ENCODE measurements at regions not wholly inside any gene's neighbourhood (a gene's known extent, or its start where the extent isn't known, plus 50 kb on each side); places are given as distances from the start of the nearest gene placed in this dataset.
"Not testable (repeated sequence)": the region's sequence is repeated elsewhere in the genome, so short reads cannot be mapped to it uniquely, and the experiment has no call there.

DNA sequence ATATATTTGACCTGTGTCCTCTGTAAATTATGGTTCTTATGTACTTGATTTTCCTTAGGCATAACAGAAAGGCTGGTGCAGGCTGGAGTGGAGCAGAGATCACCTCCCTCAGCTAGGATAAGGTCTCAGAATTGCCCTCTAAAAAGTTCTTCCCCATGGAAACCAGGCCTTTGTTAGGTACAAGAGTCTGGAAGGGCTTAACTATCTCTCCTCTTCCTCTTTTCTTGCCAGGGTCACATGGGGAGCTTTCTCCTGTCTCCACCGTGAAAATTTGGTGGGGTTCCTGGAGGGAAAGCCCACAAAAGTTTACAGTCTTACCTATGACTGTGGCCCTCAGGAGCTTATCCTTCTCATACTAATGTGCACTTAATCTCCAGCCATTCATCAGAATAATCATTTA, 633.2 kb downstream of the MCTP2 start:
- DNase-seq (ENCODE audit: low read depth) = no peak
- no peak overlapping the region for H3K4me3 ChIP-seq (ENCODE audit: low read depth, low read length)

- H3K4me3 ChIP-seq (ENCODE audit: low read depth, low read length); DNase-seq (ENCODE audit: low read depth): not testable (repeated sequence)
These were observed 636.9 kb downstream of the MCTP2 start for GRCh38 chr15:94868265-94868664.

- no peak for DNase-seq (ENCODE audit: low read depth)
These were observed 644.2 kb downstream of the MCTP2 start for GRCh38 chr15:94875550-94875949.

DNA sequence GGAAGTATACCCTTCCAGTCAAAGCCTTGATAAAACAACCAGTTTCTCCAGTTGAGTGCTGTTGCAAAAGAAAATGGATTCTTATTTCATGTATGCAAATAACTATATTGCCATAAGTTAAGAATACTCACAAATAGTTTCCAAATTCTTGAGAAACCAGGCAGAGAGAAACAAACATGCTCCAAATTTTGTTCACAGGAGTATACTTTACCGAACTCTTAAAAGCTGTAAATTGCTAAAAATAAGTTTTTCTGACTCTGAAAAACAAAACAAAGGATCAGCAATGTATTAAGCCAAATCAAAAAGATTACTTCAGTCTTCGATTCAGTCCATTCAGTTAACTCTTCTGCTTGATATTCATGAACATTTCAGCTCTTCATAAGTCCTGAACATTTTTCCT, 646.5 kb downstream of the MCTP2 start:
- no peak overlapping the region for H3K4me3 ChIP-seq (ENCODE audit: low read depth, low read length)
- DNase-seq (ENCODE audit: low read depth) = no peak

More at GRCh38 chr15:94875550-94875949, 644.2 kb downstream of the MCTP2 start:
- H3K4me3 ChIP-seq (ENCODE audit: low read depth, low read length) = no peak overlapping the region

GRCh38 chr15:94882071-94882712, 650.8 kb downstream of the MCTP2 start:
- no peak overlapping the region for H3K4me3 ChIP-seq (ENCODE audit: low read depth, low read length)
- DNase-seq (ENCODE audit: low read depth) = no peak

GRCh38 chr15:94887391-94887790, 656.0 kb downstream of the MCTP2 start:
- DNase-seq (ENCODE audit: low read depth) = no peak
- no peak overlapping the region for H3K4me3 ChIP-seq (ENCODE audit: low read depth, low read length)

GRCh38 chr15:94889153-94889552, 657.8 kb downstream of the MCTP2 start:
- no peak overlapping the region for H3K4me3 ChIP-seq (ENCODE audit: low read depth, low read length)
- no peak for DNase-seq (ENCODE audit: low read depth)

GRCh38 chr15:94893091-94893490, 661.7 kb downstream of the MCTP2 start:
- no peak for DNase-seq (ENCODE audit: low read depth)
- H3K4me3 ChIP-seq (ENCODE audit: low read depth, low read length) = no peak overlapping the region

DNA sequence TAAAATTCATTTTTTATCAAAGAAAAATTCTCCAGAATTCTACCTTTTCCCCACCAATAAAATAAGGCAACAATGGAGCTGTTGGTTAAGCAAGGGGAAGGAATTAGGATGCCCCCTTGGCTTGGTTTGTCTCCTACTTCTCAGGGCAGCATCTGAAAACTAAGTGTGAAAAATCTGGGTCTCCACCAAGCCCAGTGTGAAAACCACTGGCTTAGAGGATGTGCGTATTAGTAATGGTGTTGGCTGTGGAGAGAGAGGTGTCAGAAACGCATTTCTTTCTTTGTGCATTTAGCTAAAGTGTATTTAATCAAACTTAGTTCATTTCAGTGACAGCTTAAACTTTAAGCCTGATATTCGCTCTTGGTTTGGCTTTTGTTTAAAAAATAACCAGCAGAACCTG, 662.7 kb downstream of the MCTP2 start:
- H3K4me3 ChIP-seq (ENCODE audit: low read depth, low read length) = no peak overlapping the region

DNA sequence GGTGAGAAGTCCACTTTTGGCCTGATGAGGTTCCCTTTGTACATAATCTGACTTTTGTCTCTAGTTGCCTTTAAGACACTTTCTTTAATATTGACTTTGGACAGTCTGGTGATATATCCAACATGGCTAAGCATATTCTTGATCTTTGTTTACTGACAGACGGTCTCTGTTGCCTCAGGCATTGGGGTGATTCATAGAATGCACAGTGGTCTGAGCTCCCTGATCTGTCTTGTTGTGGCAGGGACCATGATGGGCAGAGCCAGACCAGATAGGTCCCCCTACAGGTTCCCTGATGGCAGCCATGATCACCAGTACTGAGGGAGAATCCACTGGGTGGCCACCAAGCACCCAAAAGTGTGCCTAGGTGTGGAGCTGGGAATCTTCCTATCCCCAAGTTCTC, 678.1 kb downstream of the MCTP2 start:
- no peak for DNase-seq (ENCODE audit: low read depth)
- no peak overlapping the region for H3K4me3 ChIP-seq (ENCODE audit: low read depth, low read length)

More for the DNA sequence above, 662.7 kb downstream of the MCTP2 start:
- no peak for DNase-seq (ENCODE audit: low read depth)

- no peak for DNase-seq (ENCODE audit: low read depth)
These were observed 678.8 kb downstream of the MCTP2 start for GRCh38 chr15:94910166-94910565.

GRCh38 chr15:94912760-94913159, 681.4 kb downstream of the MCTP2 start:
- DNase-seq (ENCODE audit: low read depth) = no peak
- no peak overlapping the region for H3K4me3 ChIP-seq (ENCODE audit: low read depth, low read length)

More at GRCh38 chr15:94910166-94910565, 678.8 kb downstream of the MCTP2 start:
- H3K4me3 ChIP-seq (ENCODE audit: low read depth, low read length) = no peak overlapping the region

- no peak overlapping the region for H3K4me3 ChIP-seq (ENCODE audit: low read depth, low read length)
- DNase-seq (ENCODE audit: low read depth) = no peak
These were observed 685.7 kb downstream of the MCTP2 start for GRCh38 chr15:94917068-94917467.

GRCh38 chr15:94921936-94922335, 690.6 kb downstream of the MCTP2 start:
- no peak for DNase-seq (ENCODE audit: low read depth)
- H3K4me3 ChIP-seq (ENCODE audit: low read depth, low read length) = no peak overlapping the region

DNA sequence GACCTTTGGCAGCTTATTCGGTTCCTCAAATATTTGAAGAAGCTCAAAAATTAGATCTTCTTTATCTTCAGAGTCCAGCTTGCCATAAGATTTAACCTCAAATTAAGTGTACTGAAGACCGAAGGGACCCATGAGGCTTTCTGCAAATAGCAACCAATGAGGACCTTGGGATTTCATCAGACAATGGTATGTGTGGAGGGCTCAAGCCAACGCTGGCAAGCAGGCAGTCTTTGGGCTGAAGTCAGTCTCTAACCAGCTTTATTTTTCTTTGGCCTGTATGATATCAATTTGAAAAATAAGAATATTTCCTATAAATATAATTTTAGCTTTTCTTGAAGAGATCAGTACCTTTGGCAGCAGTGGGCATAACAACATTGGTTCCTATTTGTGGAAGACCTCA, 692.7 kb downstream of the MCTP2 start:
- no peak overlapping the region for H3K4me3 ChIP-seq (ENCODE audit: low read depth, low read length)
- DNase-seq (ENCODE audit: low read depth) = no peak

DNA sequence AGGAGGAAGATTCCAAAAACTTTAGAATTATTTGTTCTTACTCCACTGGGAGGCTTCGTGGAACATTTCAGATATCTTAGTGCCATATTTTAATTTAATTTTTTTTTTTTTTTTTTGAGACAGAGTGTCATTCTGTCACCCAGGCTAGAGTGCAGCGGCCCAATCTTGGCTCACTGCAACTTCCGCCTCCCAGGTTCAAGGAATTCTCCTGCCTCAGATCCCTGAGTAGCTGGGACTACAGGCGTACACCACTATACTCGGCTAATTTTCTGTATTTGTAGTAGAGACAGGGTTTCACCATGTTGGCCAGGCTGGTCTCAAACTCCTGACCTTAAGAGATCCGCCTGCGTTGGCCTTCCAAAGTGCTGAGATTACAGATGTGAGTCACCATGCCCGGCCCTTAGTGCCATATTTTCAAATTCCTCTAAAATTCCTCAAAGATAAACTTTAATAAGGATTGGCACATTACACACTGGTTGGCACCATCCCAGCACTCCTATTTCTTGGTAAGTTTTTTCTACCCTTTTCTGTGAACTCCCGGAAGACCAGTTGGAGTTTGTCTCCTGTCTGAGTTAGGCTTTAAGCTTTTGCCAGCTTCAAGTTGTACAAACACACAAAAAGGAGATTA, 693.7 kb downstream of the MCTP2 start:
- no peak for DNase-seq (ENCODE audit: low read depth)
- H3K4me3 ChIP-seq (ENCODE audit: low read depth, low read length) = no peak overlapping the region

DNA sequence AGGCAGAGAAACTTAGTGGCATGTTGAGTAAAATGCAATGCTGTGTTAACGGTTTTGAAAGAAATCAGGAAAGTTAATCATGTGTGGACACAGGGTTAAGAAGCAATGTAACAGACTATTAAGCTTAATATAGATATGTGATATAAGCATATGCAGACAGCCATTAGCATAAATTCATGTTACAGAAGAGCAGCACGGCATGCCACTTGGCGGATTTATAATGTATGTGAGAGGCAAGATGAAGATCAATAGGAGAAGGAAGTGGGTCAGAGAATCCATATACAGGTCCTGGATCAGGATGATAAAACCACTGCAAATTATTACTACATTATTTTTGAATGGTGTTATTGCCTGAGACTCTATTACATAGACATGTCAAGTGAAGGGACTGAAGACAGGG, 694.3 kb downstream of the MCTP2 start:
- DNase-seq (ENCODE audit: low read depth) = no peak
- no peak overlapping the region for H3K4me3 ChIP-seq (ENCODE audit: low read depth, low read length)

- H3K4me3 ChIP-seq (ENCODE audit: low read depth, low read length) = no peak overlapping the region
- DNase-seq (ENCODE audit: low read depth) = no peak
These were observed 695.6 kb downstream of the MCTP2 start for GRCh38 chr15:94927003-94927402.

- no peak for DNase-seq (ENCODE audit: low read depth)
- H3K4me3 ChIP-seq (ENCODE audit: low read depth, low read length) = no peak overlapping the region
These were observed 697.9 kb downstream of the MCTP2 start for GRCh38 chr15:94929282-94929681.

GRCh38 chr15:94930441-94930840, 699.1 kb downstream of the MCTP2 start:
- DNase-seq (ENCODE audit: low read depth) = no peak
- H3K4me3 ChIP-seq (ENCODE audit: low read depth, low read length) = no peak overlapping the region

- DNase-seq (ENCODE audit: low read depth) = no peak
- H3K4me3 ChIP-seq (ENCODE audit: low read depth, low read length) = no peak overlapping the region
These were observed 699.6 kb downstream of the MCTP2 start for GRCh38 chr15:94930960-94931359.
